Lower leg skin (tissue), 3 donors: ENCODE measurements at regions not wholly inside any gene's neighbourhood (a gene's known extent, or its start where the extent isn't known, plus 50 kb on each side); places are given as distances from the start of the nearest gene placed in this dataset.

Experiments used
- CTCF ChIP-seq, 3 donors: fragments of 450-650 bp; IDR thresholded peaks; one replicate each; pipeline ENCODE4 v1.5.1; 2016; ENCODE audit warnings: antibody characterized with exemption in 3 of 3, mild to moderate bottlenecking in 3 of 3, moderate library complexity in 2 of 3
- POLR2A ChIP-seq, 2 donors: fragments of 450-650 bp; IDR thresholded peaks; one replicate each; pipeline ENCODE4 v1.6.1; 2016 to 2017; ENCODE audit warnings: antibody characterized with exemption in 2 of 2, mild to moderate bottlenecking in 1 of 2, moderate library complexity in 1 of 2

DNA sequence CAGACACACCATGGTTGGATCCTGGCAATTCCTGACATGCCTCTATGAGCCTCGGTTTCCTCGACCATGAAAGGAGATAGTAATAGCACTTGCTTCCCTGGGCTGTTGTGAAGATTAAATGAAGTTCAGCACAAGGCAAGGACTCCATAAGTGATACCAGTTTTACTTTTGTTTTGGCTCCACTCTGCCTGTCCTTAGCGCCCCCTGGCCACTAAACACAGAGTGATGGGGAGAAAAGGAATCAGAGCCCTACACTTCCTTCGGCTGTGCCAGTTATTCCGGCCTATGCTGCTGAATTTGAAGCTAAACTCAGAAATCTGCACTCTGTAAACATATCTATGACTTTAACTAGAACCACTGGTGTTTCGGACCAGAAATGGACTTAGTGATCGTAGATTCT lies 173.8 kb downstream of the C12orf75 start:
- TF ChIP-seq CTCF (IDR thresholded peaks at IDR 0.05) (no peak), POLR2A (IDR thresholded peaks at IDR 0.05) (no peak)
